GM12891 (cell line): ENCODE measurements at regions not wholly inside any gene's neighbourhood (a gene's known extent, or its start where the extent isn't known, plus 50 kb on each side); places are given as distances from the start of the nearest gene placed in this dataset.

ENCODE experiments used
- POLR2A ChIP-seq: IDR thresholded peaks from 2 replicates; pipeline ENCODE4 v1.6.1; 2011; ENCODE audit warnings: low read depth, low read length, control low read depth
- SPI1 ChIP-seq: IDR thresholded peaks from 2 replicates; pipeline ENCODE4 v1.6.1; 2011; ENCODE audit warnings: low read depth, low read length, control low read depth

DNA sequence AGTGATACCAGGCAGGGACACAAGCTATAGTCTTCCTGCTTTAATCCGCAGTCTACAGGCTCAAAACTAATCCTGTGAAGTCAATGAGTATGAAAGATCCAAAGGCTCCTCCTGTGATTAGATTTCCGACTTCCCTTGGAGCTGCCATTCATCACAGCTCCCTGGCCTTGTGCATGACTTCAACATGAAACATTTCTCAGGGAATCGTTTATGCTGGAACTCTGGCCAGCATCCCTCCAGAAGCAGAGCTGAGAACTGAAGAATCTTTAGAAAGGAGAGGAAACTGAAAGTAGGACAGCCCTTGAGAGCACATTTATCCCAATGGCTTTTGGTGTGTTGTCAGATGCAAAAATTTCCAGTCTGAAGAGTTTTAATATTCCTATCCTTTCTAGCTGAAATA, 84.3 kb upstream of the SESTD1 start:
- TF ChIP-seq SPI1 (no peak), POLR2A (no peak)
